Endodermal cell (in vitro differentiated cells): ENCODE measurements at regions not wholly inside any gene's neighbourhood (a gene's known extent, or its start where the extent isn't known, plus 50 kb on each side); places are given as distances from the start of the nearest gene placed in this dataset.
A peak's percentile ranks its signal among the peaks of the same experiment; 100 is the strongest.

Experiments used
- DNase-seq: peaks from one replicate; pipeline ENCODE4 v3.0.0-alpha.2; 2017
- H3K27ac ChIP-seq: 2 replicates; pipeline ENCODE4 v1.5.1; 2013; ENCODE audit warnings: mild to moderate bottlenecking, low read depth, low read length, moderate library complexity
- H3K27me3 ChIP-seq: 2 replicates; pipeline ENCODE4 v1.6.1; 2013; ENCODE audit warnings: mild to moderate bottlenecking, low read length, moderate library complexity; ENCODE audit not compliant: insufficient read depth, control insufficient read depth, poor library complexity, severe bottlenecking
- H3K36me3 ChIP-seq: 2 replicates; pipeline ENCODE4 v1.7.0; 2013; ENCODE audit warnings: mild to moderate bottlenecking, low read length, moderate library complexity; ENCODE audit not compliant: control insufficient read depth, insufficient read depth
- H3K4me1 ChIP-seq: one replicate; pipeline ENCODE4 v1.7.0; 2013; ENCODE audit warnings: low read length; ENCODE audit not compliant: control insufficient read depth, insufficient read depth
- H3K4me3 ChIP-seq: 2 replicates; pipeline ENCODE4 v1.5.1; 2013; ENCODE audit warnings: mild to moderate bottlenecking, low read length, moderate library complexity
- H3K9ac ChIP-seq: 2 replicates; pipeline ENCODE4 v1.6.1; 2013; ENCODE audit warnings: mild to moderate bottlenecking, low read length, moderate library complexity; ENCODE audit not compliant: poor library complexity, severe bottlenecking; ENCODE audit errors: extremely low read depth
- H3K9me3 ChIP-seq: 2 replicates; pipeline ENCODE4 v1.6.1; 2013; ENCODE audit warnings: mild to moderate bottlenecking, low read length, moderate library complexity; ENCODE audit not compliant: control insufficient read depth
- H3K27ac Mint-ChIP-seq: 2 replicates; pipeline ENCODE4 v1.8.0; 2020; ENCODE audit warnings: mixed read lengths
- H3K27me3 Mint-ChIP-seq: 2 replicates; pipeline ENCODE4 v1.8.0; 2021; ENCODE audit warnings: mild to moderate bottlenecking, mixed read lengths; ENCODE audit not compliant: insufficient read depth
- H3K36me3 Mint-ChIP-seq: 2 replicates; pipeline ENCODE4 v1.8.0; 2020; ENCODE audit warnings: low read depth, mixed read lengths
- H3K4me1 Mint-ChIP-seq: 2 replicates; pipeline ENCODE4 v1.8.0; 2020; ENCODE audit warnings: mixed read lengths
- H3K4me3 Mint-ChIP-seq: 2 replicates; pipeline ENCODE4 v1.8.0; 2020; ENCODE audit warnings: mild to moderate bottlenecking, moderate library complexity, mixed read lengths
- H3K9me3 Mint-ChIP-seq: 2 replicates; pipeline ENCODE4 v1.8.0; 2020; ENCODE audit warnings: mild to moderate bottlenecking, mixed read lengths
- WGBS, 2 experiments: methylation state at CpG; one replicate each; pipeline versions ENCODE4 v1.1.5 to v1.1.7; 2013; ENCODE audit warnings: missing lambda C conversion rate in 2 of 2, mixed read lengths in 1 of 2; ENCODE audit not compliant: insufficient coverage in 1 of 2, insufficient read length in 1 of 2; 5-methylcytosine and 5-hydroxymethylcytosine counted together
- TF ChIP-seq, protein P1 (sequence below): fragments of 200-600 bp; sonication (generic); conservative IDR thresholded peaks from 2 replicates; pipeline ENCODE4 v1.5.0; 2021; ENCODE audit warnings: antibody characterized with exemption, mild to moderate bottlenecking

DNA sequence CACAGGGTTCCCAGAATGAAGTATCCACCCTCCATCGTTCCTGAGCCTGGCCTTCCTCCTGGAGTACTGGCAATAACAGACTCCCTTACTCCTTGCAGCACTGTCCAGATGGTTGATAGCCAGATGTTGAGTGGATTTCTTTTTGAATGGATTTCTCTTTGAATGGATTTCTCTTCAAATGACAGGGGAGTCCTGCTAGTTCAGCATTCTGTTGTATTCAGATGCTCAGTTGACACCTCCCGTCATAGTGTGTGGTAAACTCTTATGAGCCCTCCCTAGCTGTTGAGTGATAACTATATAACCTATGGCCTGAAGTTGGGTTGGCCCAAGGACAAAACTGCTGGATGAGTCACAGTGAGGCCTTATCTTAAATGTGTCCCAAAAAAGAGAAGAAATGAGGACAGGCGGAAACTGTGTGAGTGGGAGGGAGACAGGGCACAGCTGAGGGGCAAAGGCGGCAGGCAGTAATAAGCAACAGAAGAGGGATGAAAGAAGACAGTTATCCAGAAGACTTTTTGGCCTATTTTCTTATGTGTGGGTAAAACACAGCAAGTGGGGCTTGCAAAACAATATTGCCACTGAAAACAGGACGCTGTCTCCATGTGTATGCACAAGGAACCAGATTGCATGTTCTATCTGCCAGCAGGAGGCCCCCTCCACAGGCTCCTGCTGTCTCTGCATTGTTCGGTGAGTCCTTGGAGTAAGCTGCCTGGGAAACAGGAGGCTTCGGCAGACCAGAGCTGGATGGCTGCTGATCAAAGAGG, 209.5 kb upstream of the S1PR3 start:
- Mint-ChIP-seq H3K9me3 (no peaks in the 10 kb centered on the region), H3K36me3 (no peaks in the 10 kb centered on the region), H3K27ac (peak overlapping the region; percentile 78), H3K4me1 (peaks cover 43% of the 10 kb centered on the region), H3K4me3 (no peak overlapping the region), H3K27me3 (no peaks in the 10 kb centered on the region)
- TF ChIP-seq, protein P1, sequence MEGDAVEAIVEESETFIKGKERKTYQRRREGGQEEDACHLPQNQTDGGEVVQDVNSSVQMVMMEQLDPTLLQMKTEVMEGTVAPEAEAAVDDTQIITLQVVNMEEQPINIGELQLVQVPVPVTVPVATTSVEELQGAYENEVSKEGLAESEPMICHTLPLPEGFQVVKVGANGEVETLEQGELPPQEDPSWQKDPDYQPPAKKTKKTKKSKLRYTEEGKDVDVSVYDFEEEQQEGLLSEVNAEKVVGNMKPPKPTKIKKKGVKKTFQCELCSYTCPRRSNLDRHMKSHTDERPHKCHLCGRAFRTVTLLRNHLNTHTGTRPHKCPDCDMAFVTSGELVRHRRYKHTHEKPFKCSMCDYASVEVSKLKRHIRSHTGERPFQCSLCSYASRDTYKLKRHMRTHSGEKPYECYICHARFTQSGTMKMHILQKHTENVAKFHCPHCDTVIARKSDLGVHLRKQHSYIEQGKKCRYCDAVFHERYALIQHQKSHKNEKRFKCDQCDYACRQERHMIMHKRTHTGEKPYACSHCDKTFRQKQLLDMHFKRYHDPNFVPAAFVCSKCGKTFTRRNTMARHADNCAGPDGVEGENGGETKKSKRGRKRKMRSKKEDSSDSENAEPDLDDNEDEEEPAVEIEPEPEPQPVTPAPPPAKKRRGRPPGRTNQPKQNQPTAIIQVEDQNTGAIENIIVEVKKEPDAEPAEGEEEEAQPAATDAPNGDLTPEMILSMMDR = peak; percentile 70
- Histone ChIP-seq H3K9me3 (no peaks in the 10 kb centered on the region), H3K27ac (no peak overlapping the region), H3K27me3 (no peaks in the 10 kb centered on the region), H3K4me1 (peaks cover 22% of the 10 kb centered on the region), H3K4me3 (no peak overlapping the region), H3K9ac (no peak overlapping the region), H3K36me3 (no peaks in the 10 kb centered on the region)
- DNase-seq = peak; percentile 80
- 70 to 78% methylated on average over 6 to 7 of the region's 7 CpGs for WGBS, 2 experiments

DNA sequence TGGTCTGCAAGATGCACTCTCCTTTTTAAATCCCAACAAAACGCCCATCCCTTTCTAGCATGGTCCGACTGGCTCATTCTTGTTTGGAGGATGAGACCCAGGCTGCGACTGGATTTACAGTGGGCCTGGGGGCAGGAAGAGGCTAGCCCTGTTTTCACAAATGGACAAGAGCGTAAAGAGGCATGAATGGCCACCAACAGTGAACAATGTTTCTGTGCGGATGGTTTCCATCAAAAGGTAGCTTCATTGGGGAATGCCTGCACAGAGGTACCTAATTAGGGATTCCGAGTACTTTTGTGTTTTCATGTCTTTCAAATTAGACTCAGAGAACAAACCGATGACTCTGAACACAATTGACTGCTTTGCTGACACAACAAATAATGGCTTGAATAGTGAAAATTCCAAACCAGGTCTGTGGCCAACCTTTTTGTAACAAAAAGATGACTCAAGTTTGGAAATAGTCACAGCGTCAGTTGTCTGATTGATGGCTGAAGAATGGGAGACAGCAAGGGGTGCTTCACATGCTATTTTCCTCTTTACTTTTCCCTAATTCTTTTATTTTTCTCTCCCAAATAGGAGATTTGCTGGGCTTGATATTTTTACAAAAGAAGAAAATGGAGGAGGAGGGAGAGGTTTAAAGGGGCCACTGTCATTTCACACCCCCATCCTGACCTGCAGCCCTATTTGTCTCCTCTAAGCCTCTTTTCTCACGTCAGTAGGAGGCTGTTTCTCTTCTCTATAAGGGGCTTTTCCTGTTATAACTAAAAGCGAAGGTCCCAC, 208.1 kb upstream of the S1PR3 start:
- Mint-ChIP-seq H3K9me3 (no peaks in the 10 kb centered on the region), H3K27me3 (no peaks in the 10 kb centered on the region), H3K36me3 (no peaks in the 10 kb centered on the region), H3K4me3 (no peak overlapping the region), H3K4me1 (peaks cover 46% of the 10 kb centered on the region), H3K27ac (peak overlapping the region; percentile 78)
- TF ChIP-seq, protein P1 = no peak
- 69 to 84% methylated on average over 6 to 10 of the region's 10 CpGs for WGBS, 2 experiments
- Histone ChIP-seq H3K27me3 (no peaks in the 10 kb centered on the region), H3K4me1 (peaks cover 21% of the 10 kb centered on the region), H3K9ac (no peak overlapping the region), H3K36me3 (no peaks in the 10 kb centered on the region), H3K27ac (peak overlapping the region; percentile 21), H3K9me3 (no peaks in the 10 kb centered on the region), H3K4me3 (no peak overlapping the region)
- no peak for DNase-seq

DNA sequence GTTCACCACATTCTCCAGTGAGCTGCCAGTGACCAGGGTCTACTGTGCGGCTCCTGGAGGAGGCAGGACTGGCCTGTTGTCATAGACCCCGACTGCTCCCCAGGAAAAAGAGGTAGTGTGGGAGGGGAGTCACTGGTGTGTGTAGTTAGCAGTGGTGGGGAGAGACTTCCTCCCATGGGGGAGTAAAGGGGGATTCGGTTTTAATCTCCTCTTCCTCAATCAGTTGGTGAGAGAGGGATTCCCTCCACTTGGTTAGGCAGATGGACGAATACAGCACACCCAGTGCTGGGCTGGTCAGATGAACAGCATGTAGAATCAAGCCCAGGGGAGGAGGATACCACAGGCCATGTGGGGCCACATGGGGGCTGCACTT, 207.6 kb upstream of the S1PR3 start:
- no peaks in the 10 kb centered on the region for H3K27me3 Mint-ChIP-seq
- DNase-seq = no peak

More for the DNA sequence above, 207.6 kb upstream of the S1PR3 start:
- TF ChIP-seq, protein P1 = no peak
- 79% methylated on average over 4 of the region's 4 CpGs; no CpG with 5 or more reads in 1 of the 2 experiments for WGBS, 2 experiments
- H3K9me3 Mint-ChIP-seq = no peaks in the 10 kb centered on the region
- peak overlapping the region; percentile 21 for H3K27ac ChIP-seq
- H3K4me1 ChIP-seq = peaks cover 21% of the 10 kb centered on the region
- no peaks in the 10 kb centered on the region for H3K36me3 ChIP-seq
- H3K9me3 ChIP-seq = no peaks in the 10 kb centered on the region
- H3K4me3 ChIP-seq = no peak overlapping the region
- H3K9ac ChIP-seq = no peak overlapping the region
- H3K4me1 Mint-ChIP-seq = peaks cover 50% of the 10 kb centered on the region
- H3K27me3 ChIP-seq = no peaks in the 10 kb centered on the region
- H3K27ac Mint-ChIP-seq = peak overlapping the region; percentile 32
- no peaks in the 10 kb centered on the region for H3K36me3 Mint-ChIP-seq
- H3K4me3 Mint-ChIP-seq = no peak overlapping the region
